ENCODE measurements at regions not wholly inside any gene's neighbourhood (a gene's known extent, or its start where the extent isn't known, plus 50 kb on each side); places are given as distances from the start of the nearest gene placed in this dataset.

- no peak overlapping the region for H3K4me3 Mint-ChIP-seq
- H3K9me3 Mint-ChIP-seq = no peaks in the 10 kb centered on the region
- H3K27ac Mint-ChIP-seq = no peak overlapping the region
- no peak for DNase-seq
- no peaks in the 10 kb centered on the region for H3K4me1 Mint-ChIP-seq (ENCODE audit: low read depth)
- intact Hi-C loops (cut with micrococcal nuclease) = no loop called here
- POLR2A ChIA-PET = no interaction called here
- no peaks in the 10 kb centered on the region for H3K36me3 Mint-ChIP-seq
- CTCF ChIA-PET = no interaction called here
- peaks cover 8% of the 10 kb centered on the region for H3K27me3 Mint-ChIP-seq
Measured at GRCh38 chr5:172588380-172588779, 52.7 kb upstream of the NEURL1B start.

GRCh38 chr5:172587061-172587405 lies 54.0 kb upstream of the NEURL1B start:
- CTCF ChIA-PET = no interaction called here
- no peaks in the 10 kb centered on the region for H3K9me3 Mint-ChIP-seq
- H3K4me3 Mint-ChIP-seq = no peak overlapping the region
- H3K36me3 Mint-ChIP-seq = no peaks in the 10 kb centered on the region
- intact Hi-C loops (cut with micrococcal nuclease) = no loop called here
- no peak for DNase-seq
- no peak overlapping the region for H3K27ac Mint-ChIP-seq
- H3K27me3 Mint-ChIP-seq = peaks cover 15% of the 10 kb centered on the region
- H3K4me1 Mint-ChIP-seq (ENCODE audit: low read depth) = no peaks in the 10 kb centered on the region
- POLR2A ChIA-PET = no interaction called here

DNA sequence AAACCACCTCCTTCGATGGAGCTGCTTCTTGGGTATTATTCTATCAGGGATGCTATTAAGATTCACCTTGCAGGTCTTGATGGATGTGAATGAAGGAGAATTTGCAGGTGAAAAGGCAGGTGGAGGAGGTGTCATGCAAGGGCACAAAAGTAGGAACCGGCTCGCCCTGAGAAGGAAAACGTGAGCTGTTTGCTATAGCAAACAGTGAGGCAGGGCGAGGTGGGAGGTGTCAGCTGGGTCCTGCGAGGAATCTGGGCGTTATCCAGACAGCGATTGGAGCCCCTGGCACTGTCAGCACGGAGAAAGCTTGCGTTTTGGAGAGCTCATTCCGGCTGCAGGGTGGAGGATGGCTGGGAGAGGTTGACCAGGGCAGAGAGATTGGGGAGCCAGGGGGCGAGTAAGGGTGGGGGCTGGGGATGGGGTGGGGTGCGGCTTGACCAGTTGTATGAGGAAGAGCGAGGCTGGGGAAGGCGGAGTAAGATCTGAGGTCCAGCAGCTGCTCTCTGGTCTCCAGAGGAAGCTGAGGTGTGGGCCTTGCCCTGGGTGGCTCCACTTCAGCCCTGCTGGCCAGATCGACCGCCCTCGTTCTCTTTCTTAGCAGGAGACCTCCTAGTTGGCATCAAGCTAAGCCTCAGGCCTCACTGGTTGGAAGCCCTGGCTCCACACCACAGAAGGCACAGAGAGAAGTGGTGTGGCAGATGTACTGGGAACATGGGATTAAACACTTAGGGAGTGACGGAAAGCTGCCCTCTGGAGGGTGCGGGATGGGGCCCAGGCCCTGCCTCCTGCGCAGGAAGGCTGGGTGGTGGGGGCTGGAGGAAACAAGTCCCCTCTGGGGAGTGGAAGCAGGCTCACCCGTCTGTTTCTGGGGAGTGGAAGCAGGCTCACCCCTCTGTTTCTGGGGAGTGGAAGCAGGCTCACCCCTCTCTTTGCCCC lies 54.7 kb upstream of the NEURL1B start:
- no peak overlapping the region for H3K27ac Mint-ChIP-seq
- DNase-seq = no peak
- POLR2A ChIA-PET = no interaction called here
- CTCF ChIA-PET = no interaction called here
- H3K9me3 Mint-ChIP-seq = no peaks in the 10 kb centered on the region
- no peaks in the 10 kb centered on the region for H3K4me1 Mint-ChIP-seq (ENCODE audit: low read depth)
- no peak overlapping the region for H3K4me3 Mint-ChIP-seq
- H3K27me3 Mint-ChIP-seq = peaks cover 15% of the 10 kb centered on the region
- H3K36me3 Mint-ChIP-seq = no peaks in the 10 kb centered on the region
- intact Hi-C loops (cut with micrococcal nuclease) = no loop called here

- CTCF ChIA-PET = no interaction called here
- no peak overlapping the region for H3K4me3 Mint-ChIP-seq
- H3K9me3 Mint-ChIP-seq = no peaks in the 10 kb centered on the region
- H3K4me1 Mint-ChIP-seq (ENCODE audit: low read depth) = no peaks in the 10 kb centered on the region
- POLR2A ChIA-PET = no interaction called here
- no peak for DNase-seq
- H3K27ac Mint-ChIP-seq = no peak overlapping the region
- no peaks in the 10 kb centered on the region for H3K36me3 Mint-ChIP-seq
- intact Hi-C loops (cut with micrococcal nuclease) = no loop called here
- peaks cover 15% of the 10 kb centered on the region for H3K27me3 Mint-ChIP-seq
Measured at GRCh38 chr5:172585114-172585513, 55.9 kb upstream of the NEURL1B start.

DNA sequence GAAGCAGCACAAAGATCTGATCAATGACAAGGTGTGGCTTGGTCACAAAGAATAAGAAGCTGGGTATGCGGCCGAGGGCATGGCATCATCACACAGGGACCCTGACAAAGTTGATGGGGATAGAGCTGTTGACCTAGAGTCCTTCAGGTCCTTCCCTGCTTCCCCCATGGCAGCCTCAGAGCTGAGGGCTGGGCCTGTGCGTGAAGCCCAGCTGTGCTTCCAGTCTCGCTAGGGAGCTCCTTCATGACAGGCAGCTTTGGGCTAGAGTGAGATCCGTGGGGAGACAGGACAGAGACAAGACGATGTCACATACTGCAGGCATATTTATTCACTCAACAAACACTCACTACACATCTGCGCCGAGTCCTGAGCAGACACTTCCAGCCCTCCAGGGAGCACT lies 56.4 kb upstream of the NEURL1B start:
- intact Hi-C loops (cut with micrococcal nuclease) = no loop called here
- Mint-ChIP-seq H3K27me3 (peaks cover 15% of the 10 kb centered on the region), H3K36me3 (no peaks in the 10 kb centered on the region), H3K9me3 (no peaks in the 10 kb centered on the region), H3K4me3 (no peak overlapping the region), H3K27ac (no peak overlapping the region), H3K4me1 (ENCODE audit: low read depth) (no peaks in the 10 kb centered on the region)
- CTCF ChIA-PET = no interaction called here
- no peak for DNase-seq
- POLR2A ChIA-PET = interaction anchor here (0.6 kb wide), 1 partner anchor 754 kb away, joined by 4 read pairs; no protein-coding TSS in a partner anchor

- no peak for DNase-seq
- H3K9me3 Mint-ChIP-seq = no peaks in the 10 kb centered on the region
- H3K27ac Mint-ChIP-seq = no peak overlapping the region
- ChIA-PET CTCF (no interaction called here), POLR2A (interaction anchor here (0.6 kb wide), 1 partner anchor 755 kb away, joined by 4 read pairs; no protein-coding TSS in a partner anchor)
- H3K27me3 Mint-ChIP-seq = peaks cover 15% of the 10 kb centered on the region
- intact Hi-C loops (cut with micrococcal nuclease) = no loop called here
- H3K4me1 Mint-ChIP-seq (ENCODE audit: low read depth) = no peaks in the 10 kb centered on the region
- H3K36me3 Mint-ChIP-seq = no peaks in the 10 kb centered on the region
- no peak overlapping the region for H3K4me3 Mint-ChIP-seq
Measured at GRCh38 chr5:172583931-172584511, 57.0 kb upstream of the NEURL1B start.

DNA sequence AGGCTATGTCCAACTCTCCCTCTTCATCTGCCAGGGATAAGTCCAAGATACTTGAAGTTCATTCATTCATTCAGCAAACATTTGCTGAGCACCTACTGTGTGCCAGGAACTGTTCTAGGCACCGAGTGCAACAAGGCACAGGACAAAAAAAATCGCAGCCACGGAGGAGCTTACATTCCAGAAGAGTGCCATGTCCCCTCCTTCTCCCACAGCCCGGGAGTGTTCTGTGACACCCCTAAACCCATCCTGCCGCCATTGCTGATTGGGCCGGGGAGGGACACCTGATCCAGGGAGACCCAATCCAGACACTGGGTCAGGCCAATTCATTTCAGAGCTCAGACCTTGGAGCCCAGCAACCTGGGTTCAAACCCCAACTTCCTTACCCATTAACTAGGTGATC lies 58.1 kb upstream of the NEURL1B start:
- no peak overlapping the region for H3K27ac Mint-ChIP-seq
- no peak overlapping the region for H3K4me3 Mint-ChIP-seq
- no peaks in the 10 kb centered on the region for H3K9me3 Mint-ChIP-seq
- ChIA-PET POLR2A (no interaction called here), CTCF (no interaction called here)
- intact Hi-C loops (cut with micrococcal nuclease) = no loop called here
- peaks cover 15% of the 10 kb centered on the region for H3K27me3 Mint-ChIP-seq
- no peaks in the 10 kb centered on the region for H3K36me3 Mint-ChIP-seq
- DNase-seq = no peak
- H3K4me1 Mint-ChIP-seq (ENCODE audit: low read depth) = no peaks in the 10 kb centered on the region

DNA sequence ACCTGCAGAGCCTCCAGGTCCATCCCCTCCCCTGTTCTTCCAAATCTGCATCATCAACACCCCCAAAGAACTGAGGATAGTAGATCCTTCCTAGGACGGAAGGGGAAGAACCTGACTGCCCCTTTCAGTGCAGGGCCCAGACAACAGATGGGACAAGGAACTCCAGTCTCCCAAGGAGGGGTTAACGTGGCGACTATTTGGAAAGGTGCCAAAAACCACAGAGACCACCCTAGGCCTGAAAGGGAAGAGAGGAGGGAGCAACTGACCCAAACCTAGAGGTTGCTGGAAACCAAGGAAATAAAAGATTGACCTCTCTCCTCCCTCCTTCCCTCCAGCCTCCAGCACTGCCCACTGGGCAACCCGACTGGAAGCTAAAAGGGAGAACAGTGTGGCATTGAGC lies 59.7 kb upstream of the NEURL1B start:
- H3K27me3 Mint-ChIP-seq = peaks cover 15% of the 10 kb centered on the region
- H3K36me3 Mint-ChIP-seq = no peaks in the 10 kb centered on the region
- no peaks in the 10 kb centered on the region for H3K9me3 Mint-ChIP-seq
- no peak for DNase-seq
- intact Hi-C loops (cut with micrococcal nuclease) = no loop called here
- H3K4me3 Mint-ChIP-seq = no peak overlapping the region
- ChIA-PET POLR2A (no interaction called here), CTCF (interaction anchor here (1.0 kb wide), 1 partner anchor 102 kb away, joined by 3 read pairs; no protein-coding TSS in a partner anchor)
- no peaks in the 10 kb centered on the region for H3K4me1 Mint-ChIP-seq (ENCODE audit: low read depth)
- no peak overlapping the region for H3K27ac Mint-ChIP-seq

DNA sequence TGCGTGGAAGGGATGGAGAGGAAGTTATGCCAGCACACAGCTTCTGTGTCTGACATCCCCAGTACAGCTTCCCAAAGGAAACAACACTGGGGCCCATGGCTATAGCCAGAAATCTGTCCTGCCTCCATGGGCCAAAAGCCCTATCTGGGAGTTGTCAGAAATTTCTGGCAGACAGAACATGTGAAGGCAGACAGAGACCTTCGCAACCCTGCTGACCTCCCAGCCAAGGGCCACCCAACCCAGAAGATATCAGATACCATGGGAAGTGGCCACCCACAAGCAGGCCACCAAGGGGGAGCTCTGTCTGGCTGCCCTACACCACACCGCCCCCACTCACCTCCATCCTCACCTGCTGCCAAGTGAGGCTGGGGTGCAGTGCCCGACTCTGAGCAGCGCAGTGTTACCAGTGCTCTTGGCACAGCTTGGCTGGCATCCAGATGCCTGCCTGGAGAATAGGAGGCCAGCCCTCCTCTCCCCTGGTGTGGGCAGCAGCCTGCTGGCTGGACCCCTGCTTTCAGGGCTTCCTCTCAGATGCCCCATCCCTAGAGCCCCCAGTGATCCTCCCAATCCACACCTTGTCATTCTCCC lies 61.6 kb upstream of the NEURL1B start:
- no peak for DNase-seq
- Mint-ChIP-seq H3K9me3 (no peaks in the 10 kb centered on the region), H3K36me3 (no peaks in the 10 kb centered on the region), H3K4me3 (no peak overlapping the region), H3K4me1 (ENCODE audit: low read depth) (no peaks in the 10 kb centered on the region), H3K27ac (no peak overlapping the region), H3K27me3 (peaks cover 10% of the 10 kb centered on the region)
- ChIA-PET CTCF (no interaction called here), POLR2A (no interaction called here)
- intact Hi-C loops (cut with micrococcal nuclease) = no loop called here

DNA sequence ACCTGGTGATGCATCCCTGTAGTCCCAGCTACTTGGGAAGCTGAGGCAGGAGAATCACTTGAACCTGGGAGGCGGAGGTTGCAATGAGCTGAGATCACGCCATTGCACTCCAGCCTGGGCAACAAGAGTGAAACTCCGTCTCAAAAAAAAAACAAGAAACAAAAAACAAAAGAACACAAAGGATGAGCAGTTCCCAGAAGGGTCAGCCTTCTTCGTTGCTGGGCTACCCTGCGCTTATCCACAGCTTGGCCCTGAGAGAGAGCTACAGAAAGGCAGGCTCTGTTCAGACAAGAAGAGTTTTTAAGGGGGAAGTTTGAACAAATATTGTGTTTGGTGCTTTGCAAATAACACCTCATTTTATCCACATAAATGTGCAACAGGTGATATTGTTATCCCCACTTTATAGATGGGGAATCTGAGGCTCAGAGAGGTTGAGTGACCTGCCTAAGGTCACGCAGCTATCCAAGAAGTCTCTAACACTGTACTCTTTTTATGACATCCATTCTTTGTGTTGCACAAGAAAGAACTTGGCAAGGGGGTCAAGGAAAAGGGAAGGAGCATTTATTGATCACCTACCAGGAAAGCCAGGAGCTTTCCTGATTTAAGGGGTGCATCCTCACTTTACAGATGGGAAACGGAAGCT lies 63.7 kb upstream of the NEURL1B start:
- no peak for DNase-seq
- Mint-ChIP-seq H3K27ac (no peak overlapping the region), H3K4me3 (no peak overlapping the region), H3K27me3 (peaks cover 1% of the 10 kb centered on the region), H3K36me3 (no peaks in the 10 kb centered on the region), H3K4me1 (ENCODE audit: low read depth) (no peaks in the 10 kb centered on the region), H3K9me3 (no peaks in the 10 kb centered on the region)
- ChIA-PET POLR2A (no interaction called here), CTCF (no interaction called here)
- intact Hi-C loops (cut with micrococcal nuclease) = no loop called here

- intact Hi-C loops (cut with micrococcal nuclease) = no loop called here
- Mint-ChIP-seq H3K4me1 (ENCODE audit: low read depth) (no peaks in the 10 kb centered on the region), H3K36me3 (no peaks in the 10 kb centered on the region), H3K27me3 (no peaks in the 10 kb centered on the region), H3K4me3 (no peak overlapping the region), H3K9me3 (no peaks in the 10 kb centered on the region), H3K27ac (no peak overlapping the region)
- CTCF ChIA-PET = no interaction called here
- DNase-seq = no peak
- POLR2A ChIA-PET = no interaction called here
Measured at GRCh38 chr5:172575816-172576545, 65.1 kb upstream of the NEURL1B start.

DNA sequence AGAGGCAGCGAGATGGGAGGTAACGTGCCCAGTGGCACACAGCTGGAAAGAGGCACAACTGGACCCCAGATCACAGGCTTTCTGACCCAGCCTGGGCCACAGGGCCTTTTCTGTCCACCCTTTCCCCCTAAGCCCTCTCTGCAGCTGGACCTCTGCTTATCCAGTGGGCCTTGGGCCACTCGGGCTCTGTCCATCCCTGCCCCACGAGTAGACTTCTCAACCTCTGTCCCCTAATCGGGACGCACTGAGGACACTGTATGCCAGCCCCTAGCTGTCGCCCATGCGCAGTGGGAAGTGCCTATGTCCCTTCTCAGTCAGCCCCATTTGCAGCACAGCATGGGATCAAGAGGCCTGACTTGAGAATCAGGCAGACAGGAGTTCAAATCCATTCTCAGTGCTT lies 65.6 kb upstream of the NEURL1B start:
- ChIA-PET CTCF (no interaction called here), POLR2A (no interaction called here)
- H3K36me3 Mint-ChIP-seq = no peaks in the 10 kb centered on the region
- H3K27ac Mint-ChIP-seq = no peak overlapping the region
- no peaks in the 10 kb centered on the region for H3K9me3 Mint-ChIP-seq
- intact Hi-C loops (cut with micrococcal nuclease) = no loop called here
- no peaks in the 10 kb centered on the region for H3K4me1 Mint-ChIP-seq (ENCODE audit: low read depth)
- no peak for DNase-seq
- H3K4me3 Mint-ChIP-seq = no peak overlapping the region
- no peaks in the 10 kb centered on the region for H3K27me3 Mint-ChIP-seq

Data from activated CD4-positive, alpha-beta memory T cell treated with anti-CD3 and anti-CD28 coated beads for 36 hours (primary cell).